ENCODE measurements at regions not wholly inside any gene's neighbourhood (a gene's known extent, or its start where the extent isn't known, plus 50 kb on each side); places are given as distances from the start of the nearest gene placed in this dataset.

- TF ChIP-seq EZH2phosphoT487 (IDR thresholded peaks at IDR 0.05; ENCODE audit: insufficient read depth, low read depth) (no peak), EZH2 (IDR thresholded peaks at IDR 0.05; ENCODE audit: insufficient read depth, poor library complexity, severe bottlenecking) (no peak)
- in situ Hi-C loops (cut with MboI) = no loop called here
- no peak for DNase-seq
- peaks cover 3% of the 10 kb centered on the region for H3K9me3 ChIP-seq (ENCODE audit: low read depth)
- H4K20me1 ChIP-seq (ENCODE audit: insufficient read depth) = no peaks in the 10 kb centered on the region
- no peak overlapping the region for H2AFZ ChIP-seq
- no peaks in the 10 kb centered on the region for H3K79me2 ChIP-seq (ENCODE audit: insufficient read depth)
- H3K9me2 ChIP-seq (ENCODE audit: insufficient read depth) = no peaks in the 10 kb centered on the region
- H3K4me3 ChIP-seq = no peak overlapping the region
- H3F3A ChIP-seq (ENCODE audit: insufficient read depth) = peaks cover 4% of the 10 kb centered on the region; the same call in 1 of the 2 replicates
- H3K27ac ChIP-seq = no peak overlapping the region
- no peaks in the 10 kb centered on the region for H3K27me3 ChIP-seq (replicated peaks; ENCODE audit: insufficient read depth)
- H3K4me2 ChIP-seq (ENCODE audit: unreplicated experiment) = no peak overlapping the region
- no peaks in the 10 kb centered on the region for H3K36me3 ChIP-seq (ENCODE audit: low read depth)
- WGBS, 2 experiments (ENCODE audit: low coverage in 1 of 2, low lambda C conversion rate in 2 of 2, missing lambda C conversion rate in 2 of 2) = 48 to 53% methylated on average over 2 of the region's 2 CpGs
- peaks cover 10% of the 10 kb centered on the region; the same call in 1 of the 2 replicates for H3K4me1 ChIP-seq (ENCODE audit: insufficient read depth)
- H3K9ac ChIP-seq = no peak overlapping the region
Observed at GRCh38 chr5:56419667-56420066, 186.5 kb upstream of the ANKRD55 start.

GRCh38 chr5:56415356-56415765 is 182.2 kb upstream of the ANKRD55 start:
- peak overlapping the region; percentile 4 for H3K27ac ChIP-seq
- WGBS, 2 experiments (ENCODE audit: low coverage in 1 of 2, low lambda C conversion rate in 2 of 2, missing lambda C conversion rate in 2 of 2) = 89 to 90% methylated on average over 3 of the region's 3 CpGs

GRCh38 chr5:56414066-56414465 is 180.9 kb upstream of the ANKRD55 start:
- H2AFZ ChIP-seq = no peak overlapping the region
- in situ Hi-C loops (cut with MboI) = no loop called here
- H4K20me1 ChIP-seq (ENCODE audit: insufficient read depth) = no peaks in the 10 kb centered on the region

More at GRCh38 chr5:56415356-56415765, 182.2 kb upstream of the ANKRD55 start:
- H3K4me3 ChIP-seq = no peak overlapping the region
- H3K27me3 ChIP-seq (replicated peaks; ENCODE audit: insufficient read depth) = no peaks in the 10 kb centered on the region
- peak overlapping the region; percentile 5 for H3K4me2 ChIP-seq (ENCODE audit: unreplicated experiment)
- no peak for TF ChIP-seq EZH2 (IDR thresholded peaks at IDR 0.05; ENCODE audit: insufficient read depth, poor library complexity, severe bottlenecking)
- no peak for TF ChIP-seq EZH2phosphoT487 (IDR thresholded peaks at IDR 0.05; ENCODE audit: insufficient read depth, low read depth)
- H3F3A ChIP-seq (ENCODE audit: insufficient read depth) = peaks cover 4% of the 10 kb centered on the region; the same call in 1 of the 2 replicates
- H3K9me2 ChIP-seq (ENCODE audit: insufficient read depth) = no peaks in the 10 kb centered on the region
- no peaks in the 10 kb centered on the region for H4K20me1 ChIP-seq (ENCODE audit: insufficient read depth)
- H3K4me1 ChIP-seq (ENCODE audit: insufficient read depth) = peaks cover 10% of the 10 kb centered on the region; the same call in 1 of the 2 replicates
- H2AFZ ChIP-seq = peak overlapping the region; percentile 31
- H3K9ac ChIP-seq = no peak overlapping the region
- no peaks in the 10 kb centered on the region for H3K79me2 ChIP-seq (ENCODE audit: insufficient read depth)
- in situ Hi-C loops (cut with MboI) = no loop called here
- no peaks in the 10 kb centered on the region for H3K9me3 ChIP-seq (ENCODE audit: low read depth)
- DNase-seq = peak; percentile 53
- H3K36me3 ChIP-seq (ENCODE audit: low read depth) = no peaks in the 10 kb centered on the region

GRCh38 chr5:56413546-56413945 is 180.4 kb upstream of the ANKRD55 start:
- in situ Hi-C loops (cut with MboI) = no loop called here
- WGBS, 2 experiments (ENCODE audit: low coverage in 1 of 2, low lambda C conversion rate in 2 of 2, missing lambda C conversion rate in 2 of 2) = 47 to 54% methylated on average over 4 of the region's 4 CpGs
- H3K4me1 ChIP-seq (ENCODE audit: insufficient read depth) = peaks cover 20% of the 10 kb centered on the region

More at GRCh38 chr5:56414066-56414465, 180.9 kb upstream of the ANKRD55 start:
- Histone ChIP-seq H3K4me3 (no peak overlapping the region), H3K27ac (no peak overlapping the region), H3K27me3 (replicated peaks; ENCODE audit: insufficient read depth) (no peaks in the 10 kb centered on the region), H3K4me2 (ENCODE audit: unreplicated experiment) (no peak overlapping the region), H3K9me2 (ENCODE audit: insufficient read depth) (no peaks in the 10 kb centered on the region), H3K36me3 (ENCODE audit: low read depth) (no peaks in the 10 kb centered on the region), H3K9me3 (ENCODE audit: low read depth) (no peaks in the 10 kb centered on the region), H3K4me1 (ENCODE audit: insufficient read depth) (peaks cover 19% of the 10 kb centered on the region), H3K79me2 (ENCODE audit: insufficient read depth) (no peaks in the 10 kb centered on the region), H3F3A (ENCODE audit: insufficient read depth) (peaks cover 9% of the 10 kb centered on the region; the same call in 1 of the 2 replicates), H3K9ac (no peak overlapping the region)
- whole genome bisulfite sequencing, 2 experiments (ENCODE audit: low coverage in 1 of 2, low lambda C conversion rate in 2 of 2, missing lambda C conversion rate in 2 of 2) = 19 to 23% methylated on average over 3 of the region's 3 CpGs
- TF ChIP-seq EZH2 (IDR thresholded peaks at IDR 0.05; ENCODE audit: insufficient read depth, poor library complexity, severe bottlenecking) = no peak
- no peak for TF ChIP-seq EZH2phosphoT487 (IDR thresholded peaks at IDR 0.05; ENCODE audit: insufficient read depth, low read depth)
- DNase-seq = no peak

More at GRCh38 chr5:56413546-56413945, 180.4 kb upstream of the ANKRD55 start:
- H3K79me2 ChIP-seq (ENCODE audit: insufficient read depth) = no peaks in the 10 kb centered on the region
- H3K36me3 ChIP-seq (ENCODE audit: low read depth) = no peaks in the 10 kb centered on the region
- no peaks in the 10 kb centered on the region for H4K20me1 ChIP-seq (ENCODE audit: insufficient read depth)
- TF ChIP-seq EZH2 (IDR thresholded peaks at IDR 0.05; ENCODE audit: insufficient read depth, poor library complexity, severe bottlenecking) (no peak), EZH2phosphoT487 (IDR thresholded peaks at IDR 0.05; ENCODE audit: insufficient read depth, low read depth) (no peak)
- peaks cover 9% of the 10 kb centered on the region; the same call in 1 of the 2 replicates for H3F3A ChIP-seq (ENCODE audit: insufficient read depth)
- H3K9me2 ChIP-seq (ENCODE audit: insufficient read depth) = no peaks in the 10 kb centered on the region
- no peak overlapping the region for H3K4me3 ChIP-seq
- no peaks in the 10 kb centered on the region for H3K27me3 ChIP-seq (replicated peaks; ENCODE audit: insufficient read depth)
- H3K4me2 ChIP-seq (ENCODE audit: unreplicated experiment) = no peak overlapping the region
- H3K27ac ChIP-seq = no peak overlapping the region
- no peak for DNase-seq
- H3K9me3 ChIP-seq (ENCODE audit: low read depth) = no peaks in the 10 kb centered on the region
- H2AFZ ChIP-seq = no peak overlapping the region
- H3K9ac ChIP-seq = no peak overlapping the region

All from GM23248 (cell line).